LHCN-M2 (cell line): ENCODE measurements at regions not wholly inside any gene's neighbourhood (a gene's known extent, or its start where the extent isn't known, plus 50 kb on each side); places are given as distances from the start of the nearest gene placed in this dataset.

Experiments
- DNase-seq: peaks from one replicate; pipeline ENCODE4 v3.0.0-alpha.2; 2012; ENCODE audit warnings: low read depth

GRCh38 chr11:92702037-92702804 lies 267.2 kb upstream of the MTNR1B start:
- DNase-seq, result no peak

DNA sequence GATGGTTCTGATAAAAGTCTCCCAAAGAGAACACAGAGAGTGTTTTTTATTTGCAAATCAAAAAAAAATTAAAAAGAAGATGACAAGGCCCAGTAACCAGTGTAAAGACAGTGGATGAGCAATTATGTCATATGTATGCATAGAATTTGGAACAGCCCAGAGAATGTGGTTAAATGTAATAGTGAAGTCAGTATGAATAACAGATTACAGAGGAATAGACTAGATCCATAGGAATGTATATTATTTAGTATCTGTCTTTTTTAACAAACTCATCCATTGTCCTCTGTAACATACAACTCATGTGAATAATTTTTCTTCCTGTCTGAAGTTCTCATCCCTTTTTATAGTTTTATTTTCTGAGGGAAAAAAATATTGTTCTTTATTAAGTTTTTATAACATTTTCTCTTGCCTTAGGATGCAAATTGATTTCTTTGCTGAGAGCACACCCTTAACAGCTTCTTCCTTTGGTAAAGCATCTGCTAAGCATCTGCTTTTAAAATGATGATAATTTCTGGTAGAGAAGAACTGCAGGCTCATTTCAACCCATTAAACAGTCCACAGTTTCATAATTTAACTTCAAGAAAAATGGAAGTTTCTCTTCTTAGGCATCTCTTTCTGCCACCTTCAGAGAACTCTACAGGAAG lies 266.5 kb upstream of the MTNR1B start:
- DNase-seq, result no peak

- DNase-seq, result no peak
Observed at GRCh38 chr11:92703449-92703830, 266.0 kb upstream of the MTNR1B start.

- no peak for DNase-seq
Observed at GRCh38 chr11:92707173-92707619, 262.3 kb upstream of the MTNR1B start.

- no peak for DNase-seq
Observed at GRCh38 chr11:92707665-92708064, 261.8 kb upstream of the MTNR1B start.

DNA sequence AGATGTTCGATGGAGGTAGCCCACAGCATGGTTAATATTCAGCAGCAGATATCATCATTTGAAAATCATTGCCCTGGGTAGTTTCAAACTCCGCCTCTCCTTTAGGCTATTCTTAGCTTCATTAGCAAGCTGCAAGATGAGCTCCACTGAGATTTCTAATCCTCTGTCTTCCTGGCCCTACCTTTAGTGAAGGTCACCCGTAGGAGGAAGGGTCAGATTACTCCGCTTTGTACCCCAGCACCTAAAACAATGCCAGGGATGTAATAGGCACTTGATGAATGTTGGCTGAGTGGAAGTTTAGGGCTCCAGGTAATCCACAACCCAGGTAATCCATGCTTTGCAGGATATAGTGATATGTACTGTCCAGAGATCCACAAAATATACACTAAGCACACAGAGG lies 260.1 kb upstream of the MTNR1B start:
- no peak for DNase-seq

DNA sequence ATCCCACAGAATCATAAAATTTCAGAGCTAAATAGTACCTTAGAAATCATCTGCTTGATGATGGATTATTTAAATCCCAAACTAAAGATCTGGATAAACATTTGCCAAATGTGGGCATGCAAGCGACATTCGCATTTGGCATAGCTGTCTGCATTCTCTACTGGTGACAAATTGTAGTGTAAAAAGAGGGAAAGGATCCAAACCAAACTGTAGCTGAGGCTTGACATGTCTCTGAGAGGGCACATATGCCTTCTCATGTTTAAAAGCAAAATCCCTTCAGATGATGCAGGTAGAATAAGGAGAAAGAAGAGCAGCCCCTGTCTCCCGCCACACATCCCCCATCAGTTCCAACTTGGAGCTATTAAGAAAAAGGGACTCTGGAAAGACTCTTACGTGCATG lies 257.5 kb upstream of the MTNR1B start:
- DNase-seq, result no peak

DNA sequence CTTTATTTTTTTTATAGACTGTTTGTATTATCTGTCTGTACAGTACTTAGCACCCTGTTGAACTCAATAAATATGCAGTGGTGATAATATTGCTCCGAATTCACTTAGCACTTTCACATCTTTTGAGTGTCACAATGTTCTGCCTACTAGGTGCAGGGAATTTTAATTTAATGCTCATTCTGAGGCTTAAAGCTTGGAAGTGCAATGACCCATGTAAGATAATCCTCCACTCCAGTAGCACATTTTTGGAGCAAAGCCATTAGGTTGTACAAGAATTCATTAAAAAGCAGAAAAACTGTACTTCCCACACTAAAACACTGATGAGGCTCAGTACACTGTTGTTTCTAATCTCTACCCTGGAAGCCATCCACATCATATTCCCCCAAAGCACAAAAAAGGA lies 255.3 kb upstream of the MTNR1B start:
- no peak for DNase-seq

DNA sequence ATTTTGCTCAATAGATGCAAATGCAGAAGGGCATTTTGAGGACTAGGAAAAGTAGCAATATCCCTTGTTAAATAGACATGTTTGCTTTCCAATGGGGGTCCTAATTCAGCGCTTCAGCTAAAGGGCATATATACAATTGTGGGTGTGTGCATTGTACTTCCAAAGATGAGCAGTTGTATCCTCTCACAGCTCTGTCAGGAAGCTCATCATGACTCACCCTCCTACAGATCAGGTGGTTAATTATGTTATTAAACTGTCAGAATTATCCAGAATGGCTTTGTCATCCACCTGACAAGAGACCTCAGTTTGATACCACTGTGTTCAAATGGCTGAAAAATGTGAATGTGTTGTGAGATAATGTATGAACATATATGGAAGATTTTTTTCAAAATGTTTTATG lies 252.2 kb upstream of the MTNR1B start:
- DNase-seq, result no peak

DNA sequence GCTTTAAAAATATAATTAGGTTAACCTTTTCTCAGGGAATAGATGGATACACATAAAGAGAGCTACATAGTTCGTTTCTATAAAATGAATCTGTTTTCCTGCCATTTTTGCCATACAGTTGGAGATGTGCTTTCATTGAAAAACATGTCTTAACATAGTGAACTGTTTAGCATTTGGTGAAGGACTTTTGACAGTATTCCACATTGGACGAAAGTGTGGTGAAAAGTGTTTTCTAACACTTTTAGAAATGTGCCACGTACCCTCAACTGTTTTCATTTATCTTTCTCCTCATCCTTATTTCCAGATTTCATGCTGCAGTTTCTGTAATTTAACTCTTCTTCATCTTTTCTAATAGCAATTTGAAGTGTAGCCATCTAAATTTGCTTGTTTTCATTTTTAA lies 249.1 kb upstream of the MTNR1B start:
- no peak for DNase-seq

GRCh38 chr11:92725352-92725751 lies 244.1 kb upstream of the MTNR1B start:
- no peak for DNase-seq

- no peak for DNase-seq
Observed at GRCh38 chr11:92727123-92727522, 242.3 kb upstream of the MTNR1B start.

- DNase-seq, result no peak
Observed at GRCh38 chr11:92727769-92728168, 241.7 kb upstream of the MTNR1B start.

- no peak for DNase-seq
Observed at GRCh38 chr11:92728628-92729027, 240.8 kb upstream of the MTNR1B start.

- no peak for DNase-seq
Observed at GRCh38 chr11:92735039-92735438, 234.4 kb upstream of the MTNR1B start.

DNA sequence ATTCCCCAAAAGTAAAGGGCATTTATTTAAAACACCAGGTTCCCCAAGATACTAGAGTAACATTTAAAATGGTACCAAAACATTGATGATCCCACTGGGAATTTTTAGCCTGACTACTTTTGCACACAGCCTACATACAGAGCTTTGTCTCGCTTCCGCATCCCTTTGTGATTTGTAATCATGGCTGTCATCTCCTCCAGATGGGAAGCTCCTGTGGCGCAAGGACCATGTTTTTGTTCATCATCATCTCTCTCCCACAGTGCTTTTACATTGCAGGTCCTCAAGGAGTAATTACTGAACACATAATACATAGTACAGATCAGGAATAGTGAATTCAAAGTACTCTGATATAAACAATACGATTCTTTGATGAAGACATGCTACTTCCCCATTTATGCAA lies 231.2 kb upstream of the MTNR1B start:
- no peak for DNase-seq

DNA sequence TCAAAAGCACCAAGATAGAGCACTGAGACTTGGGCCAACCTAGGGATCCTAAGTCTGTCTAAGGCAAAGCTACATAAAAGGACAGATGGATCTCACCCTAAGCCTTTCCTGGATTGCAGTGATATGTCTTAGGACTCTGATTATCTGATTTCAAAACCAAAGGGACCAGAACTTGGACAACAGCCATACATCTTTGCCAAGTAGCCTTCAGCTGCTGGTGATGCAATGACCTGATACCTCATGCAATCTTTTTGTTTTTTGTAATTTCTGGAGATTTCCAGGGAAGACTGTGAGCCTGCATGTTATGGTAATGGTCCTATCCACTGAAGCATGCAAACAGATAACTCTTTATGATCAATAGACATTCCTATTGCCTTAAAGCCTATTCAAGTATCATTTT lies 230.4 kb upstream of the MTNR1B start:
- no peak for DNase-seq

- no peak for DNase-seq
Observed at GRCh38 chr11:92739491-92739890, 230.0 kb upstream of the MTNR1B start.

DNA sequence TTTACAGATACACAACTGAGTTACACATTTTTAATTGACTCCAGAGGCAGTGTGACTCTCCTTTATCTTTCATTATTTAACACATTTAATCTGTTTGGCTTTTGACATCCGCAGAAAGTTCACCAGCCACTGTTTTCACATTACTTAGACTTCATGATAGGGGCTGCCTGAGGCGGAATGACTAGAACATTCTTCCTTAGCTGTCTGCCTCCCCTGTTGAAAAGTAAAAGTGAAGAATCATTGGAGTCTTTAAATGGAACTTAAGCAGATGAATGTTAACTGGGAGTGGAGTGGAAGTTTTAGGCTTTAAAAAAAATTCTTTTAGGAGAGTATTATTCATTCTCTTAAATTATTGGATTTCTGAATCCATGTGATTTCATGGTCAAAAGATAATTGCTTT lies 229.2 kb upstream of the MTNR1B start:
- DNase-seq, result no peak

DNA sequence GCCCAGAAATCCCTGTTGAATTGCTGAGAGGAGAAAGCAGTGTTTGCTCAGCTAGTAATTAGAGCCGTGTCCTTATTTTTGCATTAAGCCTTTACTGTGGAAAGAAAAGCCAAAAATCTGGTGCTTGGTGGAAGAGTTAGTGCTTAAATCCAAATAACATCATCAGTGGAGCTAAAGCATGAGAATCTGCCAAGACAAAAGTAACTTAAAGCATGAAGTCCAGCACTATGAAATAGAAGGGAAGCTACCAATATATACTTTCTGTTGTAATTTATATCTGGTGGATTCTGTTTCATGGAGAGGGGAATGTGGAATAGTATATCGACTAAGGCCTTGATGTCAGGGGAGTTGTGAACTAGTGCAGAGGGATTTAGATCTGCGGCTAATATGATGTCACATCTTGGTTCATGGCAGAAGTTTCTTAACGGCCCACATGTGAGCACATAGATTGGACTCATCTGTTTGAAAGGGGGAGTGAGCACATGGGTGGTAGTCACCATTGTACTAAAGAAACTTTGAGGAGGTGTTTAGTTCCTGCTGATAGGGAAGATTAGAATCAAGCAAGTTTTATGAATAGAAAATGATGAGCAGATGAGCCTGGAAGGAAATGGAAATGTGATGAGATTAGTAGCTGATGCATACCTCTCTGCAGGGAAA lies 224.4 kb upstream of the MTNR1B start:
- no peak for DNase-seq

DNA sequence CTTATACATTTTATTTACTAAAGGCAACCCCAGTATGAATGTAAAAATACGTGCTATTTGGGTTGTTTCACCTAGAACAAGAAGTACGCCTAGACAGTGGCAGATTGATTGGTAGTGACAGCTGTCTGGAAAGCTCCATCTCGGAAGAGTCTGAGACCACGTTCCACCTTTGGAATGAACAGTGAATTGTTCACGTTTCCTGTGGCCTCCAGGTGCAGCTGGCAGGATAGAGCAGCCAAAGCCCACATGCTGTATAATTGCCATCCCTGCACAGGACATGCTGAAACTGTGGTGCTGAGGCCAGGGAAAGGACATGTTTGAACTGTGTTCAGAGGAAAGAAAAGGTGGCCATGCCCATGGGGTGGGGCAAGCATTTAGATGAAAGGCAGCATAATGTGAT lies 218.7 kb upstream of the MTNR1B start:
- DNase-seq, result no peak

DNA sequence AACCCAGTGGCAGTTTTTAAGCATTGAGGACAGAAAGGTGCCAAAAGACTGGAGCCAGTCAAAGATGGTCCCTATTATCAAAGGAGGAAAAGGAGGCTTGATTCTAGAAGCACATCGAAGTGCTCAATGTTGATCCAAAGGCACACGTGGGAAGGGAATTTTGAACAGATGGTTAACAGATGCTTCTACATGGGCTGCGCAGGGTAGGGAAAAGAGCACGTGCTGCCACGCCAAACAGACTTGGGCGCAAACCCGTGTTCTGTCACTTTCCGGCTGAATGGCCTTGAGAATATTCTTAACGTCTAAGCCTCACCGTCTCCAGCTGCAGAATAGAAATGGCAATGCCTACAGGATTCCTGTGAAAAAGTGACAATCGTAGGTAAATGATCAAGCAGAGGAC lies 217.9 kb upstream of the MTNR1B start:
- no peak for DNase-seq

DNA sequence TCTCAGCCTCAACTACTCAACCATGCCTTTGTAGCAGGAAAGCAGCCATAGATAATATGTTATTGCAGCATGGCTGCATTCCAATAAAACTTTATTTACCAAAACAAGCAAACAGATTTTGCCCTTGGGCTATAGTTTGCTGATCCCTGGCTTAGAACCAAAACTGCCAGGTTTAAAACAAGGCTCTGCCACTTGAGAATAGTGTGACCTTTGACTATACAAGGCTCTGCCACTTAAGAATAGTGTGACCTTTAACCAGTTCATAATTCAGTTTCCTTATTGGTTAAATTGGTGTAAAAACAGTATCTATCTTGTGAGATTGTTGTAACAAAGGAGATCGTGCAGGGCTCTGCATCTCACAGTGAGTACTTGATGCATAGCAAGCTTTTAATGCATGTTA lies 217.3 kb upstream of the MTNR1B start:
- DNase-seq, result no peak
